ENCODE measurements at regions not wholly inside any gene's neighbourhood (a gene's known extent, or its start where the extent isn't known, plus 50 kb on each side); places are given as distances from the start of the nearest gene placed in this dataset.

- TF ChIP-seq EZH2 (IDR thresholded peaks at IDR 0.05): no peak
- no peak for TF ChIP-seq CTCF (IDR thresholded peaks at IDR 0.05)
- TF ChIP-seq EZH2phosphoT487 (IDR thresholded peaks at IDR 0.05): no peak
Observed at GRCh38 chr2:118731413-118731812, 116.0 kb downstream of the EN1 start.

All from neural progenitor cell (in vitro differentiated cells).